Activated naive CD4-positive, alpha-beta T cell treated with anti-CD3 and anti-CD28 coated beads, Interleukin-2, amount 50 U/mL, for 72 hours (primary cell): ENCODE measurements at regions not wholly inside any gene's neighbourhood (a gene's known extent, or its start where the extent isn't known, plus 50 kb on each side); places are given as distances from the start of the nearest gene placed in this dataset.
"Not testable (repeated sequence)": the region's sequence is repeated elsewhere in the genome, so short reads cannot be mapped to it uniquely, and the experiment has no call there.

Source experiments
- ATAC-seq, 2 donors: fragments of 150-1000 bp; cut with Tn5 transposase; 2 replicates each; pipeline ENCODE4 v1.10.0; 2021; ENCODE audit warnings: mild to moderate bottlenecking in 2 of 2, moderate library complexity in 2 of 2
- DNase-seq, 2 donors: peaks; one replicate each; pipeline ENCODE4 v3.0.0; 2021 to 2022; ENCODE audit warnings: low spot score in 2 of 2
- H3K27ac Mint-ChIP-seq, 2 donors: one replicate each; pipeline ENCODE4 v1.8.0; 2022; ENCODE audit warnings: mild to moderate bottlenecking in 2 of 2, mixed read lengths in 2 of 2
- H3K36me3 Mint-ChIP-seq, 2 donors: one replicate each; pipeline ENCODE4 v1.8.0; 2022; ENCODE audit warnings: mixed read lengths in 2 of 2
- H3K9me3 Mint-ChIP-seq, 2 donors: one replicate each; pipeline ENCODE4 v1.8.0; 2022; ENCODE audit warnings: mixed read lengths in 2 of 2

DNA sequence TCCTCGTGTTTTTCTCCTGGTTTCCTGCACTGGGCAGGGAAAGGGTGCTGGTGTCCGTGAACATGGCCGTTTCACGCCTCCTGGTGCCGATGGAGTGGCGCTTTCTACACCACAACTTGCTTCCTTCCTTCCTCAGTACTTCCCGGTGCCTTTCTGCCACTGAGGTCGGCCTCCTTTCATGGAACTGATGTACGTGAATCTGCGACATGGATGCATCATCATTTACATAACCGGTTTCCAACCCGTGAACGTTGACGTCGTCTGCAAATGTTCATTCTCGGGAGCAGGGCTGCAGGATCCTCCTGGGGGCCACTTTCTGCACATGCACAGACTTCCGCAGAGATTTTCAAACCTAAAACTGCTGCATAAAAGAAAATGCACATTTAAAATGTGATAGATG is 474.4 kb downstream of the BRD1 start:
- DNase-seq (no peak), ATAC-seq (no peak)
- H3K36me3 Mint-ChIP-seq: no peaks in the 10 kb centered on the region
- H3K27ac Mint-ChIP-seq: no peak overlapping the region
- no peaks in the 10 kb centered on the region for H3K9me3 Mint-ChIP-seq

DNA sequence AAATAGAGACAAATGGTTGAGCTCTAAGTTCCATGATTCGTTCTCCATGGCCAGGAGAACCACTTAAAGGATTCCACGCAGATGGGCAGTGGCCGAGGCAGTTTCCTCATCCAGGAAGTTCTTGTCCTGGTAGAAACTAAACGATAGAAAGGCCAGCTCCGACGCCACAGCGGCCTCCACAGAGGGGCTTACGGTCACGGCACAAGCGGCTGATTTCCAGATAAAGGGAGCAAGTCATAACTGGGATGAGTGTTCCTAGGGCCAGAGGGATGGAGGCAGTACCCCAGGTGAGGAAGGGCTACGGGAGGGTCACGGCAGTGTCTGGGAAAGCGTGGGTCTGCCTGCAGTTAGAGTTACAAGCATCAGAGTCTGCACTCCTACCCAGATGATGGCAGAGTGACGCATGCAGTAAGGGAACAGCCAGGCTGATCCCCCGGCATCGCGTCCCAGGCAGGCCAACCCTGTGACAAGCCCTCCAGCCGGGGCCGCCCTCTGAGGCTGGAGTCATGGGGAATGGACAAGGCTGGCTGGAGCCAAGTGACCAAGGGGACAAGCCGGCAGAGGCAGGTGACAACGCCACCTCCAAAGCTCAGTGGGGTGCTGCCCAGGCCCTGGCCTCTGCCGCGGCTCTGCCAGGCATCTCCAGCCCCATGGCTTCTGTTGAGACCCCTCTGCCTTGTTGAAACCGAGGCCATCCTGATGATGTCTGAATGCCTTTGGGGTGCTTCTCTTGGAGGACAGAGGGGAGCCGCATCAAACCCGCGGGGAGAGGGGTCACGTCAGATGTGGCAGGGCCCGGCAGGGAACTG is 475.1 kb downstream of the BRD1 start:
- ATAC-seq: no peak
- no peak overlapping the region for H3K27ac Mint-ChIP-seq
- no peaks in the 10 kb centered on the region for H3K36me3 Mint-ChIP-seq

DNA sequence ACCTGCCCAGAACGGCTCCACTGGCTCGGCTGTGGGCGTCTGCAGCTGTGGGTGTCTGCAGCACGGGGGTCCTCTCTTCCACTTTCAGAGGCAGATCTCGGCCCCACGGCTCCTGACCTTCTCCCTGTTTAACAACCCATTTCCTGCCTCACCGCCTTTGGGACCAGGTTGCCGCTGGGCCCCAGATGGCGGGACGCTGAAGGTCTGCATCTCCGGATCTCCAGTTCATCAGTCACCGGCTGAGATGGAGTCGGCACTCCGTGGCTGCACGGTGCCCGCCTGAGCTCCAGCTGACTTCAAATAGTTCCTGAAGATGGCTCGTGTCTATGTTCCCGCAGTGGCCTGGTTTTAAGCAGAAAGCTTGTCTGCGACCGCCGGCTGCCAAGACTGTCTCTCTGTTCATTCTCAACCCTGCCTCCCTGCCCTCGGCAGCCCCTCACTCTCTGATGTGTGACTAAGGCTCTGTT is 475.9 kb downstream of the BRD1 start:
- Mint-ChIP-seq H3K36me3 (no peaks in the 10 kb centered on the region), H3K27ac (no peak overlapping the region), H3K9me3 (no peaks in the 10 kb centered on the region)
- DNase-seq (no peak), ATAC-seq (no peak)

More for the DNA sequence above, 475.1 kb downstream of the BRD1 start:
- no peak for DNase-seq
- H3K9me3 Mint-ChIP-seq: no peaks in the 10 kb centered on the region

DNA sequence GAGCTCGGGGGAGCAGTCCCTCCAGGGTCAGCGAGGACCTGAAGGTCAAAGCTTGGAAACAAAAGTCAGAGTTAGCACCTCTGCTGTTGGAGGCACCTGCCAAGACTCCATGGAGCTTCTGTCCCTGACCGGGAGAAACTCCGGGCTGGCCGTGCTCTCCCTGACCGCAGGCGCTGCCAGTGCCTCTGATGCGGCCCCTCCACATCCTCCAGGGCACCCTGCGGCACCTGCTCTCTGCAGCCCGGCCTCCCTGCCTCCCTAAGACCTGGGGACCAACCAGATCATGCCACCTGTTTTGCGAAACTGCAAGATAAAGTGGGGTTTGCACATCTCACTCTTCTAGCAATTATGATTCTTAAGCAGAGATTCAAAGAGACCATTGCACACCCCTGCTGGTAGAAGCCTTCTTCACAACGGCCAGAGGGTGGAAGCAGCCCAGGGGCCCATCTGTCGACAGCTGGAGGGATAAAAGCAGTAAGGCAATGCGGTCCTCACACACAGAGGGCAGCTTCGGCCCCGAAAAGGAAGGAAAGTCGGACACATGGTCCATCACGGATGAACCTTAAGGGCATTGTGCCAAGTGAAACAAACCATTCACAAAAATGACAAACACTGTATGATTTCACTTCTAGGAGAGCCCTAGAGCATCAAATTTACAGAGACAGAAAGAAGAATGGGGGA is 477.1 kb downstream of the BRD1 start:
- no peaks in the 10 kb centered on the region for H3K9me3 Mint-ChIP-seq
- ATAC-seq (no peak), DNase-seq (no peak)
- H3K27ac Mint-ChIP-seq: peak overlapping the region in 1 of 2 donors; percentile 36
- H3K36me3 Mint-ChIP-seq: no peaks in the 10 kb centered on the region

DNA sequence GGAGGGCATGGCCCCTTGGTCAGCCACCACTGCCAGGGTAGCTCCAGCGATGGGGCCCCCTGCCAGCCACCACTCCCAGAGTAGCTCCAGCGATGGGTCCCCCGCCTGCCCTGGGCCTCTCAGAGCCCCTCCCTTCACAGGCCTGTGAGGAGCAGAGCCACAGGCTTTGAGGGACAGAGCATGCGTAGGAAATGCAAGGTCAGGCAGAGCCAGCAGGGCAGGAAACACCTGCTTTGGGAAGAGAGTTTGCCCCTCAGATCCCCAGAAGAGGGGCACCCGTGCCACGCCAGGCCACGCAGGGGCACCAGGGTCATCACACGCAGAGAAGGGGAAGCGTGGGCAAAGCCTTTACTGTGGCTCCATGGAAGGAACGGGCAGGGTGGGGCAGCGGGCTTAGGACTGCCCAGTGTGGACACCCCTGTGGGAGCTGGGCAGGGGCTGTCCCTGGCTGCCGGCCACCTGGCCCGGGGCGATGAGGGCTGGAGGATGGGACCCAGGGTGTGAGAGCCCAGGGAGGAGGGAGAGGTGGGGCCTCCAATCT is 477.8 kb downstream of the BRD1 start:
- Mint-ChIP-seq H3K27ac (no peak overlapping the region), H3K36me3 (no peaks in the 10 kb centered on the region), H3K9me3 (no peaks in the 10 kb centered on the region)
- DNase-seq (no peak), ATAC-seq (no peak)

DNA sequence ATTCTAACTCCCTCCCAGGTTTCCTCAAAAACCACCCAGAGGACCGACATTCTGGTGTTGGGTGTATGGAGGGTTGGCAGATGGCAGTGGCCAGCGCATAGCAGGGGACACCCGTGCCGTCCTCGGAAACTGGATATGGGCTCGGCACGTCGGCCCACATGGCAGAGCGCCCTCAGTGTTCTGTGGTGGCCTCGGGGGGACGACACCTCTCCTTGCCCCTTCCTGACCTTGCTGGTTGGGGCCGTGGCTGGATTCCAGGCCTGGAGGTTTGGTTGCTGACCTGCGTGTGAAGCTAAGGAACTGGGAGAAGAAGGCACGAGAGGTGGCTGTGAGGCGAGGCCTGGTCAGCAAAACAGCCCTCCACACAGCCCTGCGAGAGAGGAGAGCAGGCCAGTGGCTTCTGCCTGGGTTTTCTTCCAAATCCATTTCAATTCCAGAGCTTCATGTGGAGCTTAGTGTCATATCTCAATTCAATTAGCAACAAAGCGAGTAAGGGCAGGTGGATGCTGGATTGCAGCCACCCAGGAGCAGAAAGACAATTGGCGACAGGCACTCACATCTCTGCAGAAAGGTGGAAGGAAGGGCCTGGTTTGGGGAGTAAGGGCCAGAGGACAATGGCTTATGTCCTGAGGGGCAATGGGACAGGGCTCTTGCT is 478.4 kb downstream of the BRD1 start:
- DNase-seq (no peak), ATAC-seq (no peak)
- Mint-ChIP-seq H3K9me3 (no peaks in the 10 kb centered on the region), H3K36me3 (no peaks in the 10 kb centered on the region), H3K27ac (no peak overlapping the region)

DNA sequence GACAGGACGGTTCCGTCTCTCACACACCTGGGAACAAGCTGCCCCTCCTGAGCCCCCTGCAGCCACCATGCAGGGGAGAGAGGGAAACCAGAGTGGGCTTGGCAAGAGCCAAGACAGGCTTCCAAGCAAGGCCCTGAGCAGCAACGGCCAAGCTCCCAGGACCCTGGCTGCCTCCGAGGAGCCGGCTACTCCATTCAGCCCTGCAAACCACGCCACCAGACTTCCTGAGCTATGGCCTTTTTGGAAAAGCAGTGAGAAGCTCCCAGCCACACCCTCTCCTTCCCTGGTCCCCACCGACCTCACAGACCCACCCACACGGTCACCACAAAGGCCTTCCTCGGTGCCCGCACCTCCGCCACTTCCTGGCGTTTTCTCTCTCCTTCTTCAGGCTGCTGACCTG is 479.0 kb downstream of the BRD1 start:
- Mint-ChIP-seq H3K36me3 (no peaks in the 10 kb centered on the region), H3K27ac (no peak overlapping the region), H3K9me3 (no peaks in the 10 kb centered on the region)
- no peak for DNase-seq
- ATAC-seq: no peak

DNA sequence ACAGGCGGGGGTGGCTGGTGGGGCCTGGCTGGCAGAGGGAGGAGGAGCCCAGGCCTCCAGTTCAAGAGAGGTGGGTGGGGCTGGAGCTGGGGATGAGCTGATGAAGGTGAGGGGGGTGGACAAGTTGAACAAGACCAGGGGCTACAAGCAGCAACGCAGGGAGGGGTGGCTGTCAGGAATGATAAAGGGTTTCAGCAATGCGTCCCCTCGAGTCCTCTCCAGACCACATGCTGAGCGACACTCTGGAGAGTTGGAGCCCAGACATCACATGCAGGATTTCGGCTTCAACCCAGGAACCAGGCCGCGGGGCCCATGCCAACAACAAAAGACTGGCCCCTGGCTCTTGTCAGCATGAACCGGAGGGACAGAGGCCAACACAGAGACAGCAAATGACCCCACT is 480.3 kb downstream of the BRD1 start:
- ATAC-seq: no peak
- H3K9me3 Mint-ChIP-seq: no peaks in the 10 kb centered on the region
- H3K27ac Mint-ChIP-seq: no peak overlapping the region
- no peak for DNase-seq
- H3K36me3 Mint-ChIP-seq: no peaks in the 10 kb centered on the region

DNA sequence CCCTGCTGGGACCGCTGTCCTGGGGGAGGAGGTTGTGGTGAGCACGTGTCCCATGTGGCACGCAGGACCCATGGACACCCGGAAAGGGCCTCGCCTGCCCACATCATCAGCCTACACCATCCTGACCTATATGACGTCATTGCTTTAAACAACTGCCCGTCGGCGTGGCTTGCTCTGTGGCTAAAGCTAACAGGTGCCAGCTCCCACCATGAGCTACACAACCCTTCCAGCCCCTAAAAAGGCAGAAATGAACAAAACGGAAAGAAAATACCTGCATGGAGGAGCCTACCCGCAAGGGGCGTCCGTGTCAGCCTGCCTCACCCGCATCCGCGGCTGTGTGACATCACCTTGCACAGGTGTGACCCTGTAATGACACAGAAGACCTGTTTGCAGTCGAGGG is 481.8 kb downstream of the BRD1 start:
- H3K36me3 Mint-ChIP-seq: no peaks in the 10 kb centered on the region
- DNase-seq: no peak
- H3K9me3 Mint-ChIP-seq: no peaks in the 10 kb centered on the region
- H3K27ac Mint-ChIP-seq: no peak overlapping the region
- ATAC-seq: no peak

DNA sequence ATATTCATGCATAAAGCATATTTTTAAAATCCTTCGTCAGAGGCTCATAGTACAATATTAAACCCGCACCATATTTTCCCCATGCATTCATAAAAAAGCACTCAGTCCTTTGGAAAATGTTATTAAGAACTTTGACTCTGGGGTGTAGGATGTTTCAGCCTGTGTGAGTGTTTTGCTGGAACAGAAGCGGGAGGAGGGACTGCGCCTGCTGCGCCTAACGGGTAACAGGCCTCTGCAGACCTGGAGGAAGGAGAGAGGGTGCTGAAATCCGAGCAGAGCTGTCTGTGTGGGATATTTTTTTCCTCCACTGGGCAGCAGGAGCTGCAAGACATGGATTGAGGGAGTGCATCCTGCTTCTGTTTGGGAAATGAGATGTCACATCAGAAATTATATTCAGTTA is 483.0 kb downstream of the BRD1 start:
- H3K36me3 Mint-ChIP-seq: no peaks in the 10 kb centered on the region
- no peaks in the 10 kb centered on the region for H3K9me3 Mint-ChIP-seq
- DNase-seq (no peak), ATAC-seq (no peak)
- H3K27ac Mint-ChIP-seq: no peak overlapping the region

DNA sequence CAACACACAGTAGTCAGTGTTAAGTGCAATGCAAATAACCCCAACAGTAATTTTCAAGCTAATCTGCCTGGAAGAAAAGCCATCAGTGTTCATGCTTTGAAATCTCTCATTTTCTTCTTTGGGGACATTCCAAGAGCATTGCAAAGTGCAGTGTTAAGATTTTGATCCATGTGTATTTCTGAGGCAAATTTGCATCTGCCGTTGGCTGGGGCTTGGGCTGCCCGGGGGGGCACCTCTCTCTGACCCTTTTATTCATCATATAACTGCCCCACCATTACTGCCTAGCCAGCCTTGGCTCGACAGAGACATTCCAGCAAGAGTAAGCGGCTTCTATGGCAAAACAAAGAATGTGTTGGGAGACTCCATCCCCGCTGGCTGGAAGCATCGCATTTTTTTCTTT is 483.5 kb downstream of the BRD1 start:
- H3K27ac Mint-ChIP-seq: no peak overlapping the region
- no peak for DNase-seq
- H3K36me3 Mint-ChIP-seq: no peaks in the 10 kb centered on the region
- ATAC-seq: no peak
- no peaks in the 10 kb centered on the region for H3K9me3 Mint-ChIP-seq

DNA sequence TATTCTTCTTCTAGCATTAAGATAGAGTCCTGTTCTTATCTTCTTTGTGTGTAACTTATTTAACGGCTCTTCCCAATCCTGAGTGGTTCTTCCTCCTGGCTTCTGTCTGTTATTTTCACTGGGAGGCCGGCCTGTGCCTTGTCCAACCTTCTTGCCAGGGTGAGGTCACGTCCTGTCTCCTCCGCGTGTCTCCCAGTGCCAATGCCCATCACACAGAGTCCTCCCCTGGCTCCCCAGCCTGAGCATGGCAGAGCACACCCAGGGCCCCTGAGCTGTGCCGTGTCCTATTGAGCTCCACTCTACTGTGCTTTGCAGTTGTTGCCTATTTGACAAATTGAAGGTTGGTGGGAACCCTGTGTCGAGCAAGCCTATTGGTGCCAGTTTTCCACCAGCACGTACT is 487.3 kb downstream of the BRD1 start:
- H3K9me3 Mint-ChIP-seq: no peaks in the 10 kb centered on the region

DNA sequence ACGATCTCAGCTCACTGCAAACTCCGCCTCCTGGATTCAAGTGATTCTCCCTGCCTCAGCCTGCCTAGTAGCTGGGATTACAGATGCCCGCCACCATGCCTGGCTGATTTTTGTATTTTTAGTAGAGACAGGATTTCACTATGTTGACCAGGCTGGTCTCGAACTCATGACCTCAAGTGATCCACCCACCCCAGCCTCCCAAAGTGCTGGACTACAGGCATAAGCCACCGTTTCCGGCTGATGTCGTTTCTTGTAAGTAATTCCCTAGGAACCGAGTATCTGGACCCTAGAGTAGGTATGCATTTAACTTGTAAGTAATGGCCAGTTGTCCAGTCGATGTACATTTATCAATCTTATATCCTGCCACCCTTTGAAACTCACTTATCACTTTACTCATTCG is 491.2 kb downstream of the BRD1 start:
- not testable (repeated sequence) for DNase-seq, ATAC-seq, H3K27ac Mint-ChIP-seq, H3K9me3 Mint-ChIP-seq, H3K36me3 Mint-ChIP-seq

More for the DNA sequence above, 487.3 kb downstream of the BRD1 start:
- DNase-seq (no peak), ATAC-seq (no peak)
- H3K27ac Mint-ChIP-seq: peak overlapping the region in 1 of 2 donors; percentile 18
- H3K36me3 Mint-ChIP-seq: no peaks in the 10 kb centered on the region

DNA sequence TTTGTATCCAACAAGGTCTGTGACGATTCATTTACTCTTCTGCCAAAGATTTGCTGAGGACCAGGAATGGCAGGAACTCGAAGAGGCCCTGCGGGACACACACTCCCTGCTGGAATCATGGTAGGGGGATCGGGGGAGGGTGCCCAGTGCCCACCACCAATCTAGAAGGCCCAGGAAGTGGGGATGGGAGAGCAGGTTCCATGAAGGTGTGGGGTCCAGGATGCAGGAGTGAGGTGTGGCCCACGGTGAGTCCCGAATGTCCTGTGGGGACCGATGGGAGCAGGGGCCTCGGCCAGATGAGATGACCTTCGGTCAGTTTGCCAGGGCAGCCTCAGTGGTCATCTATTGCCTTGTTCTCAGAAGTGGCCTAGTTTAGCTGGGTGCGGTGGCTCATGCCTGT is 492.7 kb downstream of the BRD1 start:
- Mint-ChIP-seq H3K36me3 (no peaks in the 10 kb centered on the region), H3K27ac (no peak overlapping the region), H3K9me3 (no peaks in the 10 kb centered on the region)
- DNase-seq (no peak), ATAC-seq (no peak)

DNA sequence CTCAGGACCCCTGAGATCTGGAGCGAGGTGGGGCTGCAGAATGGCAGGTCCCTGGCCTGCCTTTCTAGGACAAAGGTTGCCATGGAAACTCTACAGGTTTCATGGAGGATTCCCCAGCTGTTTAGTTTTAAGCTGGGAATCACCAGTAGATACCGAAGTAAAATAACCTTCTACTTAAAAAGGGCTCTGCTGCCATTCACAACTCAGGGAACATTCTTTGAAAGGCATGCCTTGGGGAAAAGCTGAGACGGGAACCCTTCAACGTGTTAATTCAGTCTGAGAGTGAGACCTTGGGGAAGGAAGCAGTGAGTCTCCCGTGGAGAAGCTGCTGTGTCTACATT is 493.3 kb downstream of the BRD1 start:
- no peak for ATAC-seq
- no peaks in the 10 kb centered on the region for H3K36me3 Mint-ChIP-seq
- DNase-seq: no peak
- H3K27ac Mint-ChIP-seq: no peak overlapping the region
- no peaks in the 10 kb centered on the region for H3K9me3 Mint-ChIP-seq

DNA sequence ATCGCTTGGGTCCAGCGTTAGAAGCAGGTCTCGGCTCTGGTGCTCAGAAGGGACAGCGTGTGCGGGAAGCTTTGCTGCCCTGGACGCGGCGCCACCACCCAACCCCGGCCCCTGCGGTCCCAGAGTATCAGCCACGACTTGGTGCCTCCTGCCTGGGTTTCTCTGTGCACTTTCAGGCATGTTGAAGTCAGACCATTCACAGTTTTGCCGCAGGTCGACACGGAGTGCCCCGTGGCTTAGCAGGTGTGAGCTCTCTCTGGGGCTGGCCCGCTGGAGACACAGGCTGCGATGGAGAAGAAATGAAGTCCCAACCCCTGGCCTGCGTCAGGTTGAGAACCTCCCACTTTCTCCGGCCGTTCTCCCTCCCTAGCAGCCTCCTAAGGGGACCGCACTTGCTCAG is 494.5 kb downstream of the BRD1 start:
- H3K36me3 Mint-ChIP-seq: no peaks in the 10 kb centered on the region
- no peak overlapping the region for H3K27ac Mint-ChIP-seq
- no peaks in the 10 kb centered on the region for H3K9me3 Mint-ChIP-seq
- no peak for DNase-seq
- no peak for ATAC-seq

DNA sequence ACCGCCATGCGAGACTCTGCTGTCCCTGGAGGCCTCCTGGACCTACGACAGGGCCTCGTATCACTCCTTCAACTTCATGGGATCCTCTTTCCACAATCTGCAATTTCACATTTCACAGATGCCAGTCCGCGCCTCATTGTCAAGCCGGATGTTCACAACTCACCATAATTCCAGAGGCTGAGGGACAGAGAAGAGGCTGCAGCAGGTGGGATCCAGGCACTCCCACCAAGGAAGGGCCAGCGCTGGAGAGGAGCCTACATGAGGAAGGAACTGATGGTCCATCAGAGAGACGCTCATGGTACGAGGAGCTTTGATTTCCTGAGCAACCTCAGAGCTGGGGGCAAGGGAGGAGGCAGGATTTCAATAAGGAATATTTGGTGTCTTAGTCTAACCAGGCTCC is 495.0 kb downstream of the BRD1 start:
- no peaks in the 10 kb centered on the region for H3K9me3 Mint-ChIP-seq

More for the DNA sequence above, 495.0 kb downstream of the BRD1 start:
- ATAC-seq: no peak
- DNase-seq: no peak
- H3K36me3 Mint-ChIP-seq: no peaks in the 10 kb centered on the region
- H3K27ac Mint-ChIP-seq: no peak overlapping the region
